Adrenal gland (tissue), 5 donors: ENCODE measurements at regions not wholly inside any gene's neighbourhood (a gene's known extent, or its start where the extent isn't known, plus 50 kb on each side); places are given as distances from the start of the nearest gene placed in this dataset.

Experiments used
- CTCF ChIP-seq, 6 experiments: fragments of 450-650 bp in 4 of 6; fragments of 200-600 bp in 2 of 6; sonication (generic) in 1 of 6; IDR thresholded peaks; 1 replicate in 5 of 6; 2 replicates in 1 of 6; pipeline versions ENCODE4 v1.5.1 to v1.8.0; 2016 to 2021; ENCODE audit warnings: antibody characterized with exemption in 6 of 6, mild to moderate bottlenecking in 2 of 6, moderate library complexity in 1 of 6
- POLR2A ChIP-seq, 2 donors: fragments of 450-650 bp; IDR thresholded peaks; one replicate each; pipeline ENCODE4 v1.6.1; 2017; ENCODE audit warnings: antibody characterized with exemption in 2 of 2, mild to moderate bottlenecking in 2 of 2, moderate library complexity in 1 of 2
- donor health status: DM: no; HTN: no; CAD: no.

- no peak for TF ChIP-seq CTCF (IDR thresholded peaks at IDR 0.05)
- no peak for TF ChIP-seq POLR2A (IDR thresholded peaks at IDR 0.05)
Observed at GRCh38 chr17:71111460-71111859, 942.1 kb downstream of the KCNJ2 start.
